GM23338 (cell line): ENCODE measurements at regions not wholly inside any gene's neighbourhood (a gene's known extent, or its start where the extent isn't known, plus 50 kb on each side); places are given as distances from the start of the nearest gene placed in this dataset.

Experiments
- ATAC-seq: fragments of 200-7000 bp; cut with Tn5 transposase; 3 replicates; pipeline ENCODE4 v1.9.1; 2020
- DNase-seq: peaks from one replicate; pipeline ENCODE4 v3.0.0-alpha.2; 2015; ENCODE audit warnings: low spot score
- H2AFZ ChIP-seq: fragments of 200-600 bp; sonication (generic); 2 replicates; pipeline ENCODE4 v1.8.0; 2016; ENCODE audit warnings: antibody characterized with exemption, mild to moderate bottlenecking, moderate library complexity
- H3F3A ChIP-seq: fragments of 200-600 bp; sonication (generic); replicated peaks from 2 replicates; pipeline ENCODE4 v1.8.0; 2017; ENCODE audit warnings: antibody characterized with exemption, mixed run types, low read depth
- H3K27ac ChIP-seq: fragments of 200-600 bp; sonication (generic); 2 replicates; pipeline ENCODE4 v1.6.1; 2016; ENCODE audit warnings: low read depth
- H3K27me3 ChIP-seq: fragments of 200-600 bp; sonication (generic); 2 replicates; pipeline ENCODE4 v1.8.0; 2016; ENCODE audit warnings: mild to moderate bottlenecking, mixed run types, moderate library complexity; ENCODE audit not compliant: insufficient read depth
- H3K36me3 ChIP-seq: fragments of 200-600 bp; sonication (generic); 2 replicates; pipeline ENCODE4 v1.8.0; 2016; ENCODE audit warnings: mild to moderate bottlenecking; ENCODE audit not compliant: insufficient read depth
- H3K4me1 ChIP-seq: fragments of 200-600 bp; sonication (generic); 2 replicates; pipeline ENCODE4 v1.8.0; 2016; ENCODE audit warnings: mild to moderate bottlenecking, moderate library complexity; ENCODE audit not compliant: insufficient read depth
- H3K4me2 ChIP-seq: fragments of 200-600 bp; sonication (generic); 2 replicates; pipeline ENCODE4 v1.7.1; 2017; ENCODE audit warnings: mixed run types
- H3K4me3 ChIP-seq: fragments of 200-600 bp; sonication (generic); 2 replicates; pipeline ENCODE4 v1.6.1; 2016; ENCODE audit warnings: mixed run types
- H3K79me2 ChIP-seq: fragments of 200-600 bp; sonication (generic); replicated peaks from 2 replicates; pipeline ENCODE4 v1.8.0; 2017; ENCODE audit warnings: mild to moderate bottlenecking; ENCODE audit not compliant: insufficient read depth
- H3K9me2 ChIP-seq: fragments of 200-600 bp; sonication (generic); 2 replicates; pipeline ENCODE4 v1.8.0; 2017; ENCODE audit not compliant: insufficient read depth
- H4K20me1 ChIP-seq: fragments of 200-600 bp; sonication (generic); replicated peaks from 2 replicates; pipeline ENCODE4 v1.8.0; 2017; ENCODE audit warnings: mild to moderate bottlenecking; ENCODE audit not compliant: insufficient read depth
- H3K27ac Mint-ChIP-seq: 2 replicates; pipeline ENCODE4 v1.8.0; 2020; ENCODE audit warnings: inconsistent platforms, mild to moderate bottlenecking, moderate library complexity, mixed read lengths
- H3K27me3 Mint-ChIP-seq: 3 replicates; pipeline ENCODE4 v1.8.0; 2022; ENCODE audit warnings: low read depth, mild to moderate bottlenecking, moderate library complexity, mixed read lengths, inconsistent platforms; ENCODE audit not compliant: insufficient read depth, poor library complexity
- H3K36me3 Mint-ChIP-seq: 3 replicates; pipeline ENCODE4 v1.8.0; 2021; ENCODE audit warnings: low read depth, mild to moderate bottlenecking, inconsistent platforms, moderate library complexity, mixed read lengths
- H3K4me1 Mint-ChIP-seq: 3 replicates; pipeline ENCODE4 v1.8.0; 2020; ENCODE audit warnings: mild to moderate bottlenecking, inconsistent platforms, mixed read lengths
- H3K4me3 Mint-ChIP-seq: 3 replicates; pipeline ENCODE4 v1.8.0; 2021; ENCODE audit warnings: moderate library complexity, mild to moderate bottlenecking, inconsistent platforms, mixed read lengths
- H3K9me3 Mint-ChIP-seq: 3 replicates; pipeline ENCODE4 v1.8.0; 2020; ENCODE audit warnings: moderate library complexity, mild to moderate bottlenecking, inconsistent platforms, mixed read lengths
- CREB1 ChIP-seq: fragments of 250-450 bp; sonication (Bioruptor Pico); IDR thresholded peaks from 2 replicates; pipeline ENCODE4 v1.5.0; 2020; ENCODE audit warnings: low read depth, mild to moderate bottlenecking, moderate library complexity
- ETS1 ChIP-seq: IDR thresholded peaks from 2 replicates; pipeline ENCODE4 v1.6.1; 2016; ENCODE audit warnings: antibody characterized with exemption
- EZH2 ChIP-seq: fragments of 200-600 bp; sonication (generic); IDR thresholded peaks from one replicate; pipeline ENCODE4 v1.8.0; 2017; ENCODE audit warnings: antibody characterized with exemption, mild to moderate bottlenecking, low read depth; ENCODE audit not compliant: unreplicated experiment
- EZH2phosphoT487 ChIP-seq: fragments of 200-600 bp; sonication (generic); IDR thresholded peaks from one replicate; pipeline ENCODE4 v1.8.1; 2018; ENCODE audit warnings: antibody characterized with exemption; ENCODE audit not compliant: unreplicated experiment
- JUNB ChIP-seq: IDR thresholded peaks from one replicate; pipeline ENCODE4 v1.6.1; 2016; ENCODE audit warnings: antibody characterized with exemption; ENCODE audit not compliant: unreplicated experiment
- NANOG ChIP-seq: IDR thresholded peaks from 2 replicates; pipeline ENCODE4 v1.6.1; 2016; ENCODE audit warnings: antibody characterized with exemption, borderline replicate concordance
- POLR2AphosphoS5 ChIP-seq: IDR thresholded peaks from 2 replicates; pipeline ENCODE4 v1.6.1; 2016; ENCODE audit warnings: antibody characterized with exemption, low read depth
- STAT1 ChIP-seq: IDR thresholded peaks from one replicate; pipeline ENCODE4 v1.6.1; 2016; ENCODE audit warnings: antibody characterized with exemption; ENCODE audit not compliant: unreplicated experiment
- ZNF114 ChIP-seq: fragments of 250-450 bp; sonication (Bioruptor Pico); IDR thresholded peaks from 2 replicates; pipeline ENCODE4 v1.5.0; 2020; ENCODE audit warnings: mild to moderate bottlenecking, moderate library complexity
- ZNF331 ChIP-seq: fragments of 250-450 bp; sonication (Bioruptor Pico); IDR thresholded peaks from 2 replicates; pipeline ENCODE4 v1.5.0; 2020; ENCODE audit warnings: low read depth, mild to moderate bottlenecking, moderate library complexity
- TF ChIP-seq, protein P1 (sequence below): fragments of 250-450 bp; sonication (Bioruptor Pico); IDR thresholded peaks from 2 replicates; pipeline ENCODE4 v1.5.0; 2020; ENCODE audit warnings: mild to moderate bottlenecking, moderate library complexity
- TF ChIP-seq, protein P2 (sequence below): IDR thresholded peaks from one replicate; pipeline ENCODE4 v1.6.1; 2018; ENCODE audit warnings: antibody characterized with exemption; ENCODE audit not compliant: unreplicated experiment
- TF ChIP-seq, protein P3 (sequence below), 2 experiments: fragments of 200-600 bp in 1 of 2; sonication (generic) in 1 of 2; conservative IDR thresholded peaks; 2 replicates each; pipeline versions ENCODE4 v1.5.1 to v1.6.1; 2016 to 2017; ENCODE audit warnings: antibody characterized with exemption in 2 of 2, low read depth in 2 of 2, mild to moderate bottlenecking in 2 of 2, moderate library complexity in 1 of 2

- DNase-seq (no peak), ATAC-seq (no peak)
- Mint-ChIP-seq H3K27ac (no peak overlapping the region), H3K27me3 (peaks cover 1% of the 10 kb centered on the region), H3K36me3 (peaks cover 19% of the 10 kb centered on the region), H3K4me1 (peaks cover 21% of the 10 kb centered on the region; the same call in 2 of the 3 replicates), H3K9me3 (peaks cover 26% of the 10 kb centered on the region), H3K4me3 (no peak overlapping the region)
- Histone ChIP-seq H4K20me1 (no peaks in the 10 kb centered on the region), H3K27me3 (no peaks in the 10 kb centered on the region), H3K9me2 (no peaks in the 10 kb centered on the region), H3K79me2 (no peaks in the 10 kb centered on the region), H2AFZ (no peak overlapping the region), H3K4me1 (0 out of 2 replicates have a peak, but pooled peaks cover 12% of the 10 kb centered on the region), H3K36me3 (peaks cover 9% of the 10 kb centered on the region; the same call in 1 of the 2 replicates), H3K4me2 (no peak overlapping the region), H3K4me3 (no peak overlapping the region), H3K27ac (no peak overlapping the region), H3F3A (no peaks in the 10 kb centered on the region)
- no peak for TF ChIP-seq ZNF331 (CRISPR knock-in tag)
- TF ChIP-seq, protein P1, sequence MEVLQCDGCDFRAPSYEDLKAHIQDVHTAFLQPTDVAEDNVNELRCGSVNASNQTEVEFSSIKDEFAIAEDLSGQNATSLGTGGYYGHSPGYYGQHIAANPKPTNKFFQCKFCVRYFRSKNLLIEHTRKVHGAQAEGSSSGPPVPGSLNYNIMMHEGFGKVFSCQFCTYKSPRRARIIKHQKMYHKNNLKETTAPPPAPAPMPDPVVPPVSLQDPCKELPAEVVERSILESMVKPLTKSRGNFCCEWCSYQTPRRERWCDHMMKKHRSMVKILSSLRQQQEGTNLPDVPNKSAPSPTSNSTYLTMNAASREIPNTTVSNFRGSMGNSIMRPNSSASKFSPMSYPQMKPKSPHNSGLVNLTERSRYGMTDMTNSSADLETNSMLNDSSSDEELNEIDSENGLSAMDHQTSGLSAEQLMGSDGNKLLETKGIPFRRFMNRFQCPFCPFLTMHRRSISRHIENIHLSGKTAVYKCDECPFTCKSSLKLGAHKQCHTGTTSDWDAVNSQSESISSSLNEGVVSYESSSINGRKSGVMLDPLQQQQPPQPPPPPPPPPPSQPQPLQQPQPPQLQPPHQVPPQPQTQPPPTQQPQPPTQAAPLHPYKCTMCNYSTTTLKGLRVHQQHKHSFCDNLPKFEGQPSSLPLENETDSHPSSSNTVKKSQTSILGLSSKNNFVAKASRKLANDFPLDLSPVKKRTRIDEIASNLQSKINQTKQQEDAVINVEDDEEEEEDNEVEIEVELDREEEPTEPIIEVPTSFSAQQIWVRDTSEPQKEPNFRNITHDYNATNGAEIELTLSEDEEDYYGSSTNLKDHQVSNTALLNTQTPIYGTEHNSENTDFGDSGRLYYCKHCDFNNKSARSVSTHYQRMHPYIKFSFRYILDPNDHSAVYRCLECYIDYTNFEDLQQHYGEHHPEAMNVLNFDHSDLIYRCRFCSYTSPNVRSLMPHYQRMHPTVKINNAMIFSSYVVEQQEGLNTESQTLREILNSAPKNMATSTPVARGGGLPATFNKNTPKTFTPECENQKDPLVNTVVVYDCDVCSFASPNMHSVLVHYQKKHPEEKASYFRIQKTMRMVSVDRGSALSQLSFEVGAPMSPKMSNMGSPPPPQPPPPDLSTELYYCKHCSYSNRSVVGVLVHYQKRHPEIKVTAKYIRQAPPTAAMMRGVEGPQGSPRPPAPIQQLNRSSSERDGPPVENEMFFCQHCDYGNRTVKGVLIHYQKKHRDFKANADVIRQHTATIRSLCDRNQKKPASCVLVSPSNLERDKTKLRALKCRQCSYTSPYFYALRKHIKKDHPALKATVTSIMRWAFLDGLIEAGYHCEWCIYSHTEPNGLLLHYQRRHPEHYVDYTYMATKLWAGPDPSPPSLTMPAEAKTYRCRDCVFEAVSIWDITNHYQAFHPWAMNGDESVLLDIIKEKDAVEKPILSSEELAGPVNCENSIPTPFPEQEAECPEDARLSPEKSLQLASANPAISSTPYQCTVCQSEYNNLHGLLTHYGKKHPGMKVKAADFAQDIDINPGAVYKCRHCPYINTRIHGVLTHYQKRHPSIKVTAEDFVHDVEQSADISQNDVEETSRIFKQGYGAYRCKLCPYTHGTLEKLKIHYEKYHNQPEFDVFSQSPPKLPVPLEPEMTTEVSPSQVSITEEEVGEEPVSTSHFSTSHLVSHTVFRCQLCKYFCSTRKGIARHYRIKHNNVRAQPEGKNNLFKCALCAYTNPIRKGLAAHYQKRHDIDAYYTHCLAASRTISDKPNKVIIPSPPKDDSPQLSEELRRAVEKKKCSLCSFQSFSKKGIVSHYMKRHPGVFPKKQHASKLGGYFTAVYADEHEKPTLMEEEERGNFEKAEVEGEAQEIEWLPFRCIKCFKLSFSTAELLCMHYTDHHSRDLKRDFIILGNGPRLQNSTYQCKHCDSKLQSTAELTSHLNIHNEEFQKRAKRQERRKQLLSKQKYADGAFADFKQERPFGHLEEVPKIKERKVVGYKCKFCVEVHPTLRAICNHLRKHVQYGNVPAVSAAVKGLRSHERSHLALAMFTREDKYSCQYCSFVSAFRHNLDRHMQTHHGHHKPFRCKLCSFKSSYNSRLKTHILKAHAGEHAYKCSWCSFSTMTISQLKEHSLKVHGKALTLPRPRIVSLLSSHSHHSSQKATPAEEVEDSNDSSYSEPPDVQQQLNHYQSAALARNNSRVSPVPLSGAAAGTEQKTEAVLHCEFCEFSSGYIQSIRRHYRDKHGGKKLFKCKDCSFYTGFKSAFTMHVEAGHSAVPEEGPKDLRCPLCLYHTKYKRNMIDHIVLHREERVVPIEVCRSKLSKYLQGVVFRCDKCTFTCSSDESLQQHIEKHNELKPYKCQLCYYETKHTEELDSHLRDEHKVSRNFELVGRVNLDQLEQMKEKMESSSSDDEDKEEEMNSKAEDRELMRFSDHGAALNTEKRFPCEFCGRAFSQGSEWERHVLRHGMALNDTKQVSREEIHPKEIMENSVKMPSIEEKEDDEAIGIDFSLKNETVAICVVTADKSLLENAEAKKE (CRISPR knock-in tag): no peak
- TF ChIP-seq, protein P2, sequence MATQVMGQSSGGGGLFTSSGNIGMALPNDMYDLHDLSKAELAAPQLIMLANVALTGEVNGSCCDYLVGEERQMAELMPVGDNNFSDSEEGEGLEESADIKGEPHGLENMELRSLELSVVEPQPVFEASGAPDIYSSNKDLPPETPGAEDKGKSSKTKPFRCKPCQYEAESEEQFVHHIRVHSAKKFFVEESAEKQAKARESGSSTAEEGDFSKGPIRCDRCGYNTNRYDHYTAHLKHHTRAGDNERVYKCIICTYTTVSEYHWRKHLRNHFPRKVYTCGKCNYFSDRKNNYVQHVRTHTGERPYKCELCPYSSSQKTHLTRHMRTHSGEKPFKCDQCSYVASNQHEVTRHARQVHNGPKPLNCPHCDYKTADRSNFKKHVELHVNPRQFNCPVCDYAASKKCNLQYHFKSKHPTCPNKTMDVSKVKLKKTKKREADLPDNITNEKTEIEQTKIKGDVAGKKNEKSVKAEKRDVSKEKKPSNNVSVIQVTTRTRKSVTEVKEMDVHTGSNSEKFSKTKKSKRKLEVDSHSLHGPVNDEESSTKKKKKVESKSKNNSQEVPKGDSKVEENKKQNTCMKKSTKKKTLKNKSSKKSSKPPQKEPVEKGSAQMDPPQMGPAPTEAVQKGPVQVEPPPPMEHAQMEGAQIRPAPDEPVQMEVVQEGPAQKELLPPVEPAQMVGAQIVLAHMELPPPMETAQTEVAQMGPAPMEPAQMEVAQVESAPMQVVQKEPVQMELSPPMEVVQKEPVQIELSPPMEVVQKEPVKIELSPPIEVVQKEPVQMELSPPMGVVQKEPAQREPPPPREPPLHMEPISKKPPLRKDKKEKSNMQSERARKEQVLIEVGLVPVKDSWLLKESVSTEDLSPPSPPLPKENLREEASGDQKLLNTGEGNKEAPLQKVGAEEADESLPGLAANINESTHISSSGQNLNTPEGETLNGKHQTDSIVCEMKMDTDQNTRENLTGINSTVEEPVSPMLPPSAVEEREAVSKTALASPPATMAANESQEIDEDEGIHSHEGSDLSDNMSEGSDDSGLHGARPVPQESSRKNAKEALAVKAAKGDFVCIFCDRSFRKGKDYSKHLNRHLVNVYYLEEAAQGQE: no peak
- no peak for TF ChIP-seq EZH2
- TF ChIP-seq ETS1: no peak
- TF ChIP-seq CREB1 (CRISPR knock-in tag): no peak
- no peak for TF ChIP-seq POLR2AphosphoS5
- no peak for TF ChIP-seq NANOG
- TF ChIP-seq ZNF114: no peak
- TF ChIP-seq, protein P3, sequence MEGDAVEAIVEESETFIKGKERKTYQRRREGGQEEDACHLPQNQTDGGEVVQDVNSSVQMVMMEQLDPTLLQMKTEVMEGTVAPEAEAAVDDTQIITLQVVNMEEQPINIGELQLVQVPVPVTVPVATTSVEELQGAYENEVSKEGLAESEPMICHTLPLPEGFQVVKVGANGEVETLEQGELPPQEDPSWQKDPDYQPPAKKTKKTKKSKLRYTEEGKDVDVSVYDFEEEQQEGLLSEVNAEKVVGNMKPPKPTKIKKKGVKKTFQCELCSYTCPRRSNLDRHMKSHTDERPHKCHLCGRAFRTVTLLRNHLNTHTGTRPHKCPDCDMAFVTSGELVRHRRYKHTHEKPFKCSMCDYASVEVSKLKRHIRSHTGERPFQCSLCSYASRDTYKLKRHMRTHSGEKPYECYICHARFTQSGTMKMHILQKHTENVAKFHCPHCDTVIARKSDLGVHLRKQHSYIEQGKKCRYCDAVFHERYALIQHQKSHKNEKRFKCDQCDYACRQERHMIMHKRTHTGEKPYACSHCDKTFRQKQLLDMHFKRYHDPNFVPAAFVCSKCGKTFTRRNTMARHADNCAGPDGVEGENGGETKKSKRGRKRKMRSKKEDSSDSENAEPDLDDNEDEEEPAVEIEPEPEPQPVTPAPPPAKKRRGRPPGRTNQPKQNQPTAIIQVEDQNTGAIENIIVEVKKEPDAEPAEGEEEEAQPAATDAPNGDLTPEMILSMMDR (conservative IDR thresholded peaks at IDR 0.05; ENCODE audit: low read depth in 2 of 2): no peak
- no peak for TF ChIP-seq STAT1
- no peak for TF ChIP-seq JUNB
- no peak for TF ChIP-seq EZH2phosphoT487
These were observed 971.0 kb downstream of the NCAM2 start for GRCh38 chr21:21969211-21969610.
